ENCODE measurements at regions not wholly inside any gene's neighbourhood (a gene's known extent, or its start where the extent isn't known, plus 50 kb on each side); places are given as distances from the start of the nearest gene placed in this dataset.

- DNase-seq (ENCODE audit: low spot score), result no peak
Measured at GRCh38 chr14:42736408-42736807, 1129.7 kb downstream of the LRFN5 start.

GRCh38 chr14:42734041-42734440 lies 1127.4 kb downstream of the LRFN5 start:
- DNase-seq (ENCODE audit: low spot score), result no peak

GRCh38 chr14:42732005-42732404 lies 1125.3 kb downstream of the LRFN5 start:
- no peak for DNase-seq (ENCODE audit: low spot score)

- DNase-seq (ENCODE audit: low spot score), result no peak
Measured at GRCh38 chr14:42731480-42731879, 1124.8 kb downstream of the LRFN5 start.

- no peak for DNase-seq (ENCODE audit: low spot score)
Measured at GRCh38 chr14:42729681-42730080, 1123.0 kb downstream of the LRFN5 start.

GRCh38 chr14:42719391-42719790 lies 1112.7 kb downstream of the LRFN5 start:
- no peak for DNase-seq (ENCODE audit: low spot score)

- no peak for DNase-seq (ENCODE audit: low spot score)
Measured at GRCh38 chr14:42715316-42715715, 1108.6 kb downstream of the LRFN5 start.

GRCh38 chr14:42710071-42710470 lies 1103.4 kb downstream of the LRFN5 start:
- no peak for DNase-seq (ENCODE audit: low spot score)

- no peak for DNase-seq (ENCODE audit: low spot score)
Measured at GRCh38 chr14:42703501-42703900, 1096.8 kb downstream of the LRFN5 start.

GRCh38 chr14:42687421-42687820 lies 1080.7 kb downstream of the LRFN5 start:
- DNase-seq (ENCODE audit: low spot score), result no peak

GRCh38 chr14:42683707-42684106 lies 1077.0 kb downstream of the LRFN5 start:
- no peak for DNase-seq (ENCODE audit: low spot score)

GRCh38 chr14:42676636-42677035 lies 1070.0 kb downstream of the LRFN5 start:
- DNase-seq (ENCODE audit: low spot score), result no peak

GRCh38 chr14:42673963-42674362 lies 1067.3 kb downstream of the LRFN5 start:
- DNase-seq (ENCODE audit: low spot score), result no peak

GRCh38 chr14:42671636-42672035 lies 1065.0 kb downstream of the LRFN5 start:
- no peak for DNase-seq (ENCODE audit: low spot score)

GRCh38 chr14:42665083-42665482 lies 1058.4 kb downstream of the LRFN5 start:
- no peak for DNase-seq (ENCODE audit: low spot score)

GRCh38 chr14:42664190-42664589 lies 1057.5 kb downstream of the LRFN5 start:
- DNase-seq (ENCODE audit: low spot score), result no peak

GRCh38 chr14:42654707-42655106 lies 1048.0 kb downstream of the LRFN5 start:
- no peak for DNase-seq (ENCODE audit: low spot score)

GRCh38 chr14:42642787-42643186 lies 1036.1 kb downstream of the LRFN5 start:
- DNase-seq (ENCODE audit: low spot score), result no peak

- DNase-seq (ENCODE audit: low spot score), result no peak
Measured at GRCh38 chr14:42633504-42634095, 1026.9 kb downstream of the LRFN5 start.

GRCh38 chr14:42629553-42629952 lies 1022.9 kb downstream of the LRFN5 start:
- DNase-seq (ENCODE audit: low spot score), result no peak

- no peak for DNase-seq (ENCODE audit: low spot score)
Measured at GRCh38 chr14:42628602-42629001, 1021.9 kb downstream of the LRFN5 start.

GRCh38 chr14:42626986-42627385 lies 1020.3 kb downstream of the LRFN5 start:
- no peak for DNase-seq (ENCODE audit: low spot score)

GRCh38 chr14:42624980-42625761 lies 1018.5 kb downstream of the LRFN5 start:
- DNase-seq (ENCODE audit: low spot score), result no peak

- DNase-seq (ENCODE audit: low spot score), result no peak
Measured at GRCh38 chr14:42617005-42617404, 1010.3 kb downstream of the LRFN5 start.

Measured in HuH-7 (cell line).